Body of pancreas (tissue), 4 donors: ENCODE measurements at regions not wholly inside any gene's neighbourhood (a gene's known extent, or its start where the extent isn't known, plus 50 kb on each side); places are given as distances from the start of the nearest gene placed in this dataset.

Source experiments
- POLR2A ChIP-seq, 3 donors: fragments of 450-650 bp; IDR thresholded peaks; one replicate each; pipeline ENCODE4 v1.6.1; 2016; ENCODE audit warnings: antibody characterized with exemption in 3 of 3, mild to moderate bottlenecking in 2 of 3
- TF ChIP-seq, protein P1 (sequence below), 7 experiments: fragments of 450-650 bp in 4 of 7; fragments of 200-600 bp in 3 of 7; sonication (generic) in 3 of 7; IDR thresholded peaks; one replicate each; pipeline ENCODE4 v1.5.1; 2016 to 2019; ENCODE audit warnings: antibody characterized with exemption in 7 of 7

DNA sequence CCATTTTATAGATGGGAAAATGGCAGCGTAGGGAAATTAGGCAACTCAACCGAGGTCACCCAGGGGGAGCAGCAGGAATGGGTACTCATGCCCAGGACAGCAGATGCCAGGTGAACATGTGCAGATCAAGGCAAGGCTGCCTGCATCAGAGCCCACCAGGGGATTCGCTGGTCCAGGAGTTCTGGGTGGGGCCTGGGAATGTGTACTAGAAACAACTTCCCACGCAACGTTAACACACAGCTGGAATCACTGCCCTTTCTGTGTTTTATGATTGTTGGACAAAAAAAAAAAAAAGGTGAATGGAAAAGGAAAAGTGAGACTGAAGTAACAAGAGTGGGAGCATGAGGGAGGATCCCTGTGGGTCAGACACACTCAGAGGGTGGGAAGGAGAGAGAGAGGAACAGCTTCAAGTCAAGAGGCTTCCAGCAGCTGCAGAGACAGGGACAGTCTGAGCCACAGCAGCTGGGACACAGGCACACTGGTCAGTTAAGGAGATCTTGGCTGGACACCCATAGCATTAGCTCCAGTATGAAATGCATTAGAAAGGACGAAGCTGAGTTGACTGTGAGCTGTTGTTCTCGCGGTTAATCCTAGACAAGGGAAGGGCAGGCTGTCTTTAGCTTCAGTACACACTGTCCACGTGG, 187.9 kb upstream of the INHBA start:
- no peak for TF ChIP-seq POLR2A (IDR thresholded peaks at IDR 0.05)
- TF ChIP-seq, protein P1, sequence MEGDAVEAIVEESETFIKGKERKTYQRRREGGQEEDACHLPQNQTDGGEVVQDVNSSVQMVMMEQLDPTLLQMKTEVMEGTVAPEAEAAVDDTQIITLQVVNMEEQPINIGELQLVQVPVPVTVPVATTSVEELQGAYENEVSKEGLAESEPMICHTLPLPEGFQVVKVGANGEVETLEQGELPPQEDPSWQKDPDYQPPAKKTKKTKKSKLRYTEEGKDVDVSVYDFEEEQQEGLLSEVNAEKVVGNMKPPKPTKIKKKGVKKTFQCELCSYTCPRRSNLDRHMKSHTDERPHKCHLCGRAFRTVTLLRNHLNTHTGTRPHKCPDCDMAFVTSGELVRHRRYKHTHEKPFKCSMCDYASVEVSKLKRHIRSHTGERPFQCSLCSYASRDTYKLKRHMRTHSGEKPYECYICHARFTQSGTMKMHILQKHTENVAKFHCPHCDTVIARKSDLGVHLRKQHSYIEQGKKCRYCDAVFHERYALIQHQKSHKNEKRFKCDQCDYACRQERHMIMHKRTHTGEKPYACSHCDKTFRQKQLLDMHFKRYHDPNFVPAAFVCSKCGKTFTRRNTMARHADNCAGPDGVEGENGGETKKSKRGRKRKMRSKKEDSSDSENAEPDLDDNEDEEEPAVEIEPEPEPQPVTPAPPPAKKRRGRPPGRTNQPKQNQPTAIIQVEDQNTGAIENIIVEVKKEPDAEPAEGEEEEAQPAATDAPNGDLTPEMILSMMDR (IDR thresholded peaks at IDR 0.05), result no peak
